NCI-H2196 (cell line): ENCODE measurements at regions not wholly inside any gene's neighbourhood (a gene's known extent, or its start where the extent isn't known, plus 50 kb on each side); places are given as distances from the start of the nearest gene placed in this dataset.

Experiments
- DNase-seq: peaks from one replicate; lab custom pipeline; 2025; ENCODE audit not compliant: unreplicated experiment; lab: John Stamatoyannopoulos, UW

DNA sequence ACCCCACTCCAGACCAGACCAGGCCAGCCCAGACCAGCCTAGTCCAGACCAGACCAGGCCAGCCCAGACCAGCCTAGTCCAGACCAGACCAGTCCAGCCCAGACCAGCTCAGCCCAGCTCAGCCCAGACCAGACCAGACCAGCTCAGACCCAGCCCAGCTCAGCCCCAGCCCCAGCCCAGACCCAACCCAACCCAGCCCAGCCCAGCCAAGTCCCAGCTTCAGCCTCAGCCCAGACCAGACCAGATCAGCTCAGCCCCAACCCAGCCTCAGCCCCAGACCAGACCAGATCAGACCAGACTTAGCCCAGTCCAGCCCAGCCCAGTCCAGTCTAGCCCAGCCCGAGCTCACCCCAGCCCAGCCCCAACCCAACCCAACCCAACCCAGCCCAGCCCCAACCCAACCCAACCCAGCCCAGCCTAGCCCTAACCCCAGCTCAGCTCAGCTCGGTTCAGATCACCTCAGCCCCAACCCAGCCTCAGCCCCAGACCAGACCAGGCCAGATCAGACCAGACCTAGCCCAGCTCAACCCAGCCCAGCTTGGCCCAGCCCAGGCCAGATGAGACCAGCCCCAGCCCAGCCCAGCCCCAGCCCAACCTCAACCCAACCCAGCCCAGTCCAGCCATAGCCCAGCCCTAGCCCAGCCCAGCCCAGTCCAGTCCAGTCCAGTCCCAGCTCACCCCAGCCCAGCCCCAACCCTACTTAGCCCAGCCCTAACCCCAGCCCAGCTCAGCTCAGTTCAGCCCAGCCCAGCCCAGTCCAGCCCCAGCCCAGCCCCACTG, 204.7 kb downstream of the BCL11B start:
- no peak for DNase-seq

- DNase-seq, result no peak
Measured at GRCh38 chr14:99067927-99068326, 204.1 kb downstream of the BCL11B start.

DNA sequence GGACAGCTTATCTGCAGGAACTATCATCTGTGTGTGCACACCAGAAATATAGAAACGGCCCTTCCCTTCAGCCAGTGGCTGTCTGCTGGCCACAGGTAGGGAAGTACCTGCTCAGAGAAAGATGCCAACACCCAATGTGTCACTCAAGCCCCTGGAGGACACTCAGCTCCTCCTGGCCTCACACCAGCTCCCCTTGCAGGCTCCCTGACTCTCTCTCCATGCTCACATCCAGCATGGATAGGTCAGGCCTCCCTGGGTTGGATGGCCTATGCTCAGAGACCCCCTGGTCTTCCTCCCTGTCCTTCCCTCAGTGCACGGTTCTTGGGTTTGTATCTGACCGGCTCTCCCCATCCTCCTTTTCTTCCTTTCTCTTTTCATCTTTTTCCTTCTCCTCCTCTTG, 202.1 kb downstream of the BCL11B start:
- no peak for DNase-seq

DNA sequence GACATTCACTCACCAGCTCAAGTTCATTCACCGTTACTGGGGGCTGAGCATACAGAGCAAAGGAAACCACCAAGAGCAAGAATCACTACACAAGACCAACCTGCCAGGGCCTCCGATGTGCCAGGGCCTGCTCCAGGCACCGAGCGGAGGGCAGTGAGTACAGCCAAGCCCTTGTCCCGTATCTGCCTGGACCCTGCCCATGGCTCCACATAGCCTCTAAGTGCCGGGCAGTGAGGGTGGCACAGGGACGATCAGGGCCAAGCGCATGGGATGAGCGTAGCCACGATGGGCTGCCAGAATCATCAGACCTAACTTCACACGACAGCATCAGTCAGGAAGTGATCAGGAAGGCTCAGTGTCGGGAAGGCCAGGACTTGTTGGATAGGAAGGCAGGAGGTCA, 199.6 kb downstream of the BCL11B start:
- no peak for DNase-seq

- DNase-seq, result no peak
Measured at GRCh38 chr14:99072956-99073355, 199.0 kb downstream of the BCL11B start.

DNA sequence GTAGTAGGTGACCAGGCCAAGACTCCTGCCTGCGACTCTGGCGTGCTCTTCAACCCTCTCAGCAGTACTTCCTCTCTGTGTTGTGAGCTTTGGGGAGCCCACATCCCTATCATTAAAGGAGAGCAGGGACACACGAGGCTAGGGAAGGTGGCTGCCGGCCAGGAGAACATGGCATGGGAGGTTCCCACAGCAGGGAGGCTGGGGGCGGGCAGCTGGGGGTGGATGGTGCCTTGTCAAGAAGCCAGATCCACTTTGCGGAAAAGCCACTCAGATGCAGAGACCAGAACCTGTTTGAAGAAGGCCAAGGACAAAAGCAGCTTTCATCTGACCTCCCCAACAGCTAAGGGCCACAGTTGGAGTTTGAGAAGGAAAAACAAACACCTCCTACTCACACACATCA, 198.6 kb downstream of the BCL11B start:
- no peak for DNase-seq

GRCh38 chr14:99075061-99075460, 196.9 kb downstream of the BCL11B start:
- no peak for DNase-seq

GRCh38 chr14:99075771-99076375, 196.1 kb downstream of the BCL11B start:
- no peak for DNase-seq

DNA sequence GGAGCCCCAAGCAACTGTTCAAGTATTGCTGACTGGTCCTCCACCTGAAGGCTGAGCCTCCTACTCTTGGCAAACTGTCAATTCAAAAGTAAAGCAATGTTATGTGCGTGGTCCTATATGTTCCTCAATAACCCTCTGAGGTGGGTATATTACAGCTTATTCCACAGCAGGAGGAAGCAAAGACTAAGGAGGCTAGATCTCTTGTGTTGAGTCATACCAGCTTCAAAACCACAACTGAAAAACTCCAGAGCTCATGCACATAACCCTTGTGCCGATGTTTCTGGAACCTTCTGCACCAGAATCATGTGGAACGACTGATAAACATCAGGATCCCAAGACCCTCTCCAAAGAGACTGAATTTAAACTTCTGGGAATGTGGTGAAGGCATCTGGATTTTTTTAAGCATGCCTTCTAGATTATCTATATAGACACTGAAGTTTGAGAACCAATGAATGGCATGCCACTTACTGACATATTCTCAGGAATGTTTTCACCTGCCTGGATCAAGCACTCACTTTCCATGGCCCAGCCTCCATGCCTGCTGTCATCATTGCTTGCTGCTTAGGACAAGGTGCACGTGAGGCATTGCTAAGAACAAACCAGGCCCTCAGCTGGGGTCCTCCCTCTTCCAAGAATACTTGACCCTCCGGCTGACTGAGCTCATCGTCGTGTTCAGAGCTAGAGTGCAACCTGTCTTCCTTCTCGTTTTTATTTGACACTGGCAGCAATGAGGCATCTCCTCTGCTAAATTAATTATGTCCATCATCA, 194.7 kb downstream of the BCL11B start:
- no peak for DNase-seq

DNA sequence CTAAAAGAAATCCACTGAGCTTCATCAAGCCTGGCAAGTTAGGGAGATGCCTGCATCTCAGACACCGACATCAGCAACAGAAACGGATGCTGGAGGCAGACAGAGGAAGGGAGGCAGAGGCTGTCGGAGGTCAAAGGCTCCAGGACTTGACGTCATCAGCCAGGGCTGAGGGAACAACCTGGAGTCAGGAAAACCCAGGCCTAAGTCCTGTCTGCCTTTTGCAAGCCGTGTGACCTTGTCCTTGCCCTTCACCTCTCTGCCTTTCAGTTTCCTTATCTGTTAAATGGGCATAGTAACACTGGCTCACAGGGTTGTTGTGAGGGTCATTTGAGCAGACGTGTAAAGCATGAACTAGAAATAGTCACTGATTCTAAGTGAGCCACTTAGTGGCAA, 194.2 kb downstream of the BCL11B start:
- no peak for DNase-seq

DNA sequence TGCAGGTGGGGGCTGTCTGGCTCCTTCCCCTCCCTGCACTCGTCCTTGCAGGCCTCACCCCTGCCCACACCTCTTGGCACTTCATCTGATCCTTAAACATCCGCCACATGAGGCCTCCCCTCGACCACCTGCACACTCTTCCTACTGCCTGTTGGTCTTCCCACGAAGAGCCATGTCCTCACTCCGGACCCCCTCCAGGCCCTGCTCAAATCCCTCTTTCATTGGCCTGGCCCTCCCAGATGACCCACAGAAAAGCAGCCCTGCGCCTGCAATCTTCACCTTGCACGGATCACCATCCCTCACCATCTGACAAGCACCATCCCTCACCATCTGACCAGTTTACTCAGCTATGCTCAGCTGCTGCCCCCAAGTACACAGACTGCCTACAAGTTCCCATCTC, 193.6 kb downstream of the BCL11B start:
- no peak for DNase-seq

- DNase-seq, result no peak
Measured at GRCh38 chr14:99079061-99079727, 192.8 kb downstream of the BCL11B start.

GRCh38 chr14:99080306-99080705, 191.7 kb downstream of the BCL11B start:
- DNase-seq, result no peak

DNA sequence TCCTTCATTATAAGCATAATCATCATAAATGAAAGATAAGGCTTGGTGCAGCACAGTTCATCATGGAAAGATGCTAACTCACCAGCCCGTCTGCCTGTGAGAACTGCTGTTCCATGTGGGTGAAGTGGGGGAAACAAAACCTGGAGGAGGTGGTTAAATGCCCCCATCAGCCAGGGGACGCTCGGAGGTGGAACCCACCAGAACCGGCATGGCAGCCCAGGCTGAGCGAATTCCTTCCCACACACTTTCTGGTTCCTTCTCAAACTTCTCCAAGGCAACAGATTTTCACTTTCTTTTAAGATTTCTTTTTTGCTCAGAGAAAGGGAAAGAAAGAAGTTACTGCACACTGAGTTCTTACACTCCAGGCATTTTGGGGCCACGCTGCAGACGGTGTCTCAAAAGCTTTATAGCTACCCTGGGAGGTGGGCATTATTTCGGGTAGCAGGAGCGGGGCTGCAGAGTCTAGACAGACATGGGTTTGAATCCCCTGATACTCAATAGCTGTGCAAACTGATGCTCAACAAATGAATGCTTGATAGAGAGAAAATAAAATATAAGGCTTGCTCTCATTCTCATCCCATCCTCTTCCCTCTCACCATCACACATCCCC, 190.7 kb downstream of the BCL11B start:
- no peak for DNase-seq

- no peak for DNase-seq
Measured at GRCh38 chr14:99081880-99082279, 190.1 kb downstream of the BCL11B start.

- no peak for DNase-seq
Measured at GRCh38 chr14:99093532-99094517, 178.2 kb downstream of the BCL11B start.

- DNase-seq, result no peak
Measured at GRCh38 chr14:99094901-99095300, 177.1 kb downstream of the BCL11B start.

DNA sequence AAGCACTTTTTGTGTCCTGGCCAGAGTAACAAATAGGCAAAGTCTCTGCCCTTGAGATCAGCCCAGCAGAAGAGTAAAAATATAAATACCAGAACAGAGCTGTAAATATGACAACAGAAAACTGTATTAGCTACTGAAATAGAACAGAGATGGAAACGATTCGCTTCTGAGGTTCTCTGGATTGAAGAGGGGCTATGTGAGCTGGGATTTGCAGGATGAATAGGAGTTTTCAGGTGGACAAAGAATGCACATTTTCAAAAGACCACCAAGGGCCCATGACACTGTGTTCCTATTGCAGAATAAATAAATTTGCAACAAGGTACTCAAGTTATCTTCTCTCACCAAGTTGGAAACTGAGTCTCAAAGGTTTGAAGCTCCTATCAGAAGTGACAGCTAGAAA, 176.6 kb downstream of the BCL11B start:
- no peak for DNase-seq

DNA sequence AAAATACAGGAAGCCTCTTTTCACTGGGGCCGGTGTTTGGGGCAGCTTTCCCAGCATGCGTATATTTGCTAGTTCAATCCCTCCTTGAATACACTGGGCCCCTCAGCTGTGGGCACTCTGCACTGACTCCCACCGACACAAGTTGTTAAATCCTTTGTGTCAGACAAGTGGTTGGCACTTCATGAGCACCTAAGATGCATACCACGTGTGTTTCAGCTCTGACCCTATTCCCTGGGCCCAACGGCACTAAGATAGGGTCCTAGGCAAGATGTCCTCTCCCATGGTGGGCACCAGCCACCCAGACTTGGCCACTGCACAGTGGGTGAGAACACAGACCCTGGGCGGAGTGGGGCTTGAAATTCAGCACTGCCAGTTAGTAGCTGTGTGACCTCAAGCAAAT, 173.8 kb downstream of the BCL11B start:
- DNase-seq, result no peak
